Bronchial epithelial cell (primary cell): ENCODE measurements at regions not wholly inside any gene's neighbourhood (a gene's known extent, or its start where the extent isn't known, plus 50 kb on each side); places are given as distances from the start of the nearest gene placed in this dataset.

Source experiments
- DNase-seq: peaks from one replicate; pipeline ENCODE4 v3.0.0-alpha.2; 2010; ENCODE audit warnings: low read depth
- FAIRE-seq: peaks from 2 replicates; lab custom pipeline; 2011; peaks lifted over from hg19 to GRCh38; lab: Jason Lieb, UNC
- H3K27me3 ChIP-seq: 2 replicates; pipeline ENCODE4 v1.5.1; 2011; ENCODE audit warnings: low read length; ENCODE audit not compliant: control insufficient read depth, insufficient read depth
- H3K36me3 ChIP-seq: 2 replicates; pipeline ENCODE4 v1.5.1; 2011; ENCODE audit warnings: low read length; ENCODE audit not compliant: control insufficient read depth, insufficient read depth
- H3K4me3 ChIP-seq: 2 replicates; pipeline ENCODE4 v1.5.1; 2011; ENCODE audit warnings: mild to moderate bottlenecking, low read depth, low read length, control low read depth
- CTCF ChIP-seq: IDR thresholded peaks from 2 replicates; pipeline ENCODE4 v1.5.1; 2011; ENCODE audit warnings: mild to moderate bottlenecking, moderate library complexity, low read length, control low read depth, inconsistent platforms; ENCODE audit not compliant: insufficient read depth, severe bottlenecking

DNA sequence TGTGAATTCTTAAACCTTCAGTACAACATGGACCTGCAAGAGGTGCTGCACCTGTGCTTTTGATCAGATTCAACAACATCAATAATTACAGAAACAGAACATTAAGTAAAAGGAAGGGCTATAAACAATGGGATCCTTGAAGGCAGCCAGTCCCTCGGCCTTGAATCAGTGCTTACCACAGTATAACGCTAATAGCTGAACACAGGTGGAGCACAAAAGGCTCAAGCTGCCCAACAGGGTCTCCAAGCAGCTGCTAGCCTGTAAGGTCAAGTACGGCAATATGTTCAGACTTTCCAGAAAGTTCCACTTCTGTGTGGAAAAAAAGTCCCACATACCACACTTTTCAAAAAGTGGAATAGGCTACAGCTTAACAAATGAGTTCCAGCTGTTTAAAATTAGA is 61.9 kb upstream of the ITGA1 start:
- Histone ChIP-seq H3K27me3 (no peaks in the 10 kb centered on the region), H3K36me3 (no peaks in the 10 kb centered on the region), H3K4me3 (no peak overlapping the region)
- no peak for FAIRE-seq
- TF ChIP-seq CTCF, result no peak
- no peak for DNase-seq

DNA sequence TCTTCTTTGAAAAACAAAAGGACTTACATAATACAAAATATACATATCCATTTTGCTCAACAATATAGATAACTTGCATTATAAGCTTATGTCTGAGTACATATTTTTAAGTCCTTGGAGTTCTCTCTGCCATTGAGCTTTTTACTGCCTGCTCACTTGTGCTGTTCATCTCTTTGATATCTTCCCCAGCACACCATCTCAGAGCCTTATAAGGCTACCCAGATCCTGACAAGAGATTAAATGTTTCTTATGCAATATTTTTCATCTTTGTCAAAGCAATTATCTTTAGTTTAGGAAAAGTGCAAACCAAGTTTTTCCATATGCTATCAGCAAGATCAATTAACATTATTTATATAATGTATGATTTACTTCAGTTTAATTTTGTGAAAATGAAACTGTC is 60.7 kb upstream of the ITGA1 start:
- no peaks in the 10 kb centered on the region for H3K27me3 ChIP-seq
- no peak overlapping the region for H3K4me3 ChIP-seq
- no peak for DNase-seq
- no peaks in the 10 kb centered on the region for H3K36me3 ChIP-seq
- TF ChIP-seq CTCF, result no peak
- FAIRE-seq, result no peak

- TF ChIP-seq CTCF, result no peak
- DNase-seq (peak; percentile 96), FAIRE-seq (no peak)
- Histone ChIP-seq H3K36me3 (no peaks in the 10 kb centered on the region), H3K4me3 (no peak overlapping the region), H3K27me3 (no peaks in the 10 kb centered on the region)
Measured at GRCh38 chr5:52727576-52727975, 60.1 kb upstream of the ITGA1 start.

GRCh38 chr5:52728224-52728623 is 59.5 kb upstream of the ITGA1 start:
- TF ChIP-seq CTCF, result no peak
- Histone ChIP-seq H3K36me3 (no peaks in the 10 kb centered on the region), H3K27me3 (no peaks in the 10 kb centered on the region), H3K4me3 (no peak overlapping the region)
- DNase-seq, result peak; percentile 58
- no peak for FAIRE-seq

GRCh38 chr5:52728686-52729085 is 59.0 kb upstream of the ITGA1 start:
- no peak overlapping the region for H3K4me3 ChIP-seq
- TF ChIP-seq CTCF, result no peak
- FAIRE-seq (no peak), DNase-seq (no peak)
- no peaks in the 10 kb centered on the region for H3K27me3 ChIP-seq
- H3K36me3 ChIP-seq, result no peaks in the 10 kb centered on the region

DNA sequence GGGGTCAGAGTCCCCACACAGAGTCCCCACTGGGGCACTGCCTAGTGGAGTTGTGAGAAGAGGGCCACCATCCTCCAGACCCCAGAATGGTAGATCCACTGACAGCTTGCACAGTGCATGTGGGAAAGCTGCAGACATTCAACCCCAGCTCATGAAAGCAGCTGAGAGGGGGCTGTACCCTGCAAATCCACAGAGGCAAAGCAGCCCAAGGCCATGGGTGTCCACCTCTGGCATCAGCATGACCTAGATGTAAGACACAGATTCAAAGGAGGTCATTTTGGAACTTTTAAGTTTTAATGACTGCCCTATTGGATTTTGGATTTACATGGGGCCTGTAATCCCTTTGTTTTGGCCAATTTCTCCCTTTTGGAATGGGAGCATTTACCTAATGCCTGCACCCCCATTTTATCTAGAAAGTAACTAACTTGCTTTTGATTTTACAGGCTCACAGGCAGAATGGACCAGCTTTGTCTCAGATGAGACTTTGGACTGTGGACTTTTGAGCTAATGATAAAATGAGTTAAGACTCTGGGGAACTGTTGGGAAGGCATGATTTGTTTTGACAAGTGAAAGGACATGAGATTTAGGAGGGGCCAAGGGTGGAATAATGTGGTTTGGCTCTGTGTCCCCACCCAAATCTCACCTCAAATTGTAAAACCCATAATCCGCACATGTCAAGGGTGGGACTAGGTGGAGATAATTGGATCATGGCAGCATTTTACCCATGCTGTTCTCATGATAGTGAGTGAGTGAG is 56.3 kb upstream of the ITGA1 start:
- H3K27me3 ChIP-seq, result no peaks in the 10 kb centered on the region
- H3K36me3 ChIP-seq, result no peaks in the 10 kb centered on the region
- H3K4me3 ChIP-seq, result no peak overlapping the region
- FAIRE-seq, result no peak
- DNase-seq, result no peak
- no peak for TF ChIP-seq CTCF
